ENCODE measurements at regions not wholly inside any gene's neighbourhood (a gene's known extent, or its start where the extent isn't known, plus 50 kb on each side); places are given as distances from the start of the nearest gene placed in this dataset.

DNA sequence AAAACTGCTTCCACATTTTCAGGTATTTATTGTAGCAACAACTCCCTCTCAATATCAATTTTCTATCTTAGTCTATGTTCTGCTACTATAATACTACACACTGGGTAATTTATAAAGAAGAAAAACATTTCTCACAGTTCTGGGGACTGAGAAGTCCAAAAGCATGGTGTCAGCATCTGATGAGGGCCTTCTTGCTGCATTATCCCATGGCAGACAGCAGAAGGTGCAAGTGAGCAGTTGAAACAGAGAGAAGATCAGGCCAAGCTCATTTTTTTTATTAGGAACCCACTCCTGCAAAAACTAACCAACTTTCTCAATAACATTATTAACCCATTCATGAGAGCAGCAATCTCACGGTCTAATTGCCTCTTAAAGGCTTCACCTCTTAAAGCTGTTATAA is 376.0 kb downstream of the RAB28 start:
- TF ChIP-seq, protein P1, sequence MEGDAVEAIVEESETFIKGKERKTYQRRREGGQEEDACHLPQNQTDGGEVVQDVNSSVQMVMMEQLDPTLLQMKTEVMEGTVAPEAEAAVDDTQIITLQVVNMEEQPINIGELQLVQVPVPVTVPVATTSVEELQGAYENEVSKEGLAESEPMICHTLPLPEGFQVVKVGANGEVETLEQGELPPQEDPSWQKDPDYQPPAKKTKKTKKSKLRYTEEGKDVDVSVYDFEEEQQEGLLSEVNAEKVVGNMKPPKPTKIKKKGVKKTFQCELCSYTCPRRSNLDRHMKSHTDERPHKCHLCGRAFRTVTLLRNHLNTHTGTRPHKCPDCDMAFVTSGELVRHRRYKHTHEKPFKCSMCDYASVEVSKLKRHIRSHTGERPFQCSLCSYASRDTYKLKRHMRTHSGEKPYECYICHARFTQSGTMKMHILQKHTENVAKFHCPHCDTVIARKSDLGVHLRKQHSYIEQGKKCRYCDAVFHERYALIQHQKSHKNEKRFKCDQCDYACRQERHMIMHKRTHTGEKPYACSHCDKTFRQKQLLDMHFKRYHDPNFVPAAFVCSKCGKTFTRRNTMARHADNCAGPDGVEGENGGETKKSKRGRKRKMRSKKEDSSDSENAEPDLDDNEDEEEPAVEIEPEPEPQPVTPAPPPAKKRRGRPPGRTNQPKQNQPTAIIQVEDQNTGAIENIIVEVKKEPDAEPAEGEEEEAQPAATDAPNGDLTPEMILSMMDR (conservative IDR thresholded peaks at IDR 0.05): no peak
- no peak for TF ChIP-seq EZH2 (IDR thresholded peaks at IDR 0.05; ENCODE audit: low read depth)

Data from PC-9 (cell line).